Inflammatory macrophage (primary cell): ENCODE measurements at regions not wholly inside any gene's neighbourhood (a gene's known extent, or its start where the extent isn't known, plus 50 kb on each side); places are given as distances from the start of the nearest gene placed in this dataset.

Experiments
- DNase-seq, 2 donors: peaks; one replicate each; pipeline ENCODE4 v3.0.0-alpha.2; 2020 to 2022

- DNase-seq = no peak
These were observed 241.7 kb upstream of the GHITM start for GRCh38 chr10:83897626-83898025.

GRCh38 chr10:83908506-83908905 lies 230.8 kb upstream of the GHITM start:
- no peak for DNase-seq

GRCh38 chr10:83909001-83909400 lies 230.3 kb upstream of the GHITM start:
- no peak for DNase-seq

- DNase-seq = no peak
These were observed 223.5 kb upstream of the GHITM start for GRCh38 chr10:83915801-83916200.

- DNase-seq = peak; percentile 42 to 47
These were observed 221.5 kb upstream of the GHITM start for GRCh38 chr10:83917537-83918506.

- DNase-seq = no peak
These were observed 220.1 kb upstream of the GHITM start for GRCh38 chr10:83919187-83919586.

- DNase-seq = no peak
These were observed 217.1 kb upstream of the GHITM start for GRCh38 chr10:83921984-83922860.

GRCh38 chr10:83925133-83925532 lies 214.2 kb upstream of the GHITM start:
- no peak for DNase-seq

GRCh38 chr10:83926606-83927005 lies 212.7 kb upstream of the GHITM start:
- no peak for DNase-seq

- no peak for DNase-seq
These were observed 212.1 kb upstream of the GHITM start for GRCh38 chr10:83927166-83927565.

- no peak for DNase-seq
These were observed 209.9 kb upstream of the GHITM start for GRCh38 chr10:83929399-83929798.

- no peak for DNase-seq
These were observed 207.6 kb upstream of the GHITM start for GRCh38 chr10:83931669-83932068.

- DNase-seq = no peak
These were observed 207.1 kb upstream of the GHITM start for GRCh38 chr10:83932245-83932644.

GRCh38 chr10:83934062-83934461 lies 205.2 kb upstream of the GHITM start:
- DNase-seq = no peak

- DNase-seq = no peak
These were observed 204.5 kb upstream of the GHITM start for GRCh38 chr10:83934641-83935338.

GRCh38 chr10:83935339-83935736 lies 204.0 kb upstream of the GHITM start:
- no peak for DNase-seq

GRCh38 chr10:83935911-83936310 lies 203.4 kb upstream of the GHITM start:
- no peak for DNase-seq

GRCh38 chr10:83937161-83937560 lies 202.1 kb upstream of the GHITM start:
- no peak for DNase-seq

- DNase-seq = no peak
These were observed 201.5 kb upstream of the GHITM start for GRCh38 chr10:83937826-83938225.

GRCh38 chr10:83941189-83941588 lies 198.1 kb upstream of the GHITM start:
- no peak for DNase-seq

GRCh38 chr10:83942410-83942809 lies 196.9 kb upstream of the GHITM start:
- no peak for DNase-seq

GRCh38 chr10:83943049-83943448 lies 196.3 kb upstream of the GHITM start:
- no peak for DNase-seq

GRCh38 chr10:83943920-83944319 lies 195.4 kb upstream of the GHITM start:
- no peak for DNase-seq
